Left lung (tissue), 4 donors: ENCODE measurements at regions not wholly inside any gene's neighbourhood (a gene's known extent, or its start where the extent isn't known, plus 50 kb on each side); places are given as distances from the start of the nearest gene placed in this dataset.
A peak's percentile ranks its signal among the peaks of the same experiment; 100 is the strongest.

Experiments
- ATAC-seq: fragments of 200-7000 bp; cut with Tn5 transposase; one replicate; pipeline ENCODE4 v1.9.1; 2020; ENCODE audit warnings: moderate library complexity
- DNase-seq, 4 donors: peaks; one replicate each; pipeline ENCODE4 v3.0.0-alpha.2; 2013 to 2020
- H3K27ac ChIP-seq, 2 donors: fragments of 200-600 bp; sonication (generic) in 1 of 2; one replicate each; pipeline versions ENCODE4 v1.5.0 to v1.8.0; 2020 to 2021
- H3K27me3 ChIP-seq, 2 donors: fragments of 200-600 bp; sonication (generic) in 1 of 2; one replicate each; pipeline versions ENCODE4 v1.5.0 to v1.8.0; 2020 to 2021
- H3K36me3 ChIP-seq, 2 donors: fragments of 200-600 bp; sonication (generic) in 1 of 2; one replicate each; pipeline versions ENCODE4 v1.5.0 to v1.8.0; 2020 to 2021
- H3K4me1 ChIP-seq, 2 donors: fragments of 200-600 bp; one replicate each; pipeline ENCODE4 v1.8.0; 2021
- H3K4me3 ChIP-seq, 2 donors: fragments of 200-600 bp; sonication (generic) in 1 of 2; one replicate each; pipeline versions ENCODE4 v1.5.0 to v1.8.0; 2020 to 2021; ENCODE audit warnings: mild to moderate bottlenecking in 1 of 2
- H3K9me3 ChIP-seq, 2 donors: fragments of 200-600 bp; sonication (generic) in 1 of 2; one replicate each; pipeline versions ENCODE4 v1.5.0 to v1.8.0; 2020 to 2021
- intact Hi-C, 2 donors: fragments of 100-400 bp; cut with DNase I; formaldehyde crosslinking; loops; one replicate each; pipeline versions ENCODE4 v1.11.2 to v1.14.2; 2022
- TF ChIP-seq, protein P1 (sequence below), 2 donors: fragments of 200-600 bp; sonication (generic) in 1 of 2; IDR thresholded peaks; one replicate each; pipeline versions ENCODE4 v1.5.0 to v1.8.0; 2021; ENCODE audit warnings: antibody characterized with exemption in 2 of 2
- donor health status: DM: no; HTN: yes; CAD: no.
- donor health status: DM: no; HTN: no; CAD: no.

GRCh38 chr2:65499216-65499615 is 66.8 kb upstream of the SPRED2 start:
- TF ChIP-seq, protein P1, sequence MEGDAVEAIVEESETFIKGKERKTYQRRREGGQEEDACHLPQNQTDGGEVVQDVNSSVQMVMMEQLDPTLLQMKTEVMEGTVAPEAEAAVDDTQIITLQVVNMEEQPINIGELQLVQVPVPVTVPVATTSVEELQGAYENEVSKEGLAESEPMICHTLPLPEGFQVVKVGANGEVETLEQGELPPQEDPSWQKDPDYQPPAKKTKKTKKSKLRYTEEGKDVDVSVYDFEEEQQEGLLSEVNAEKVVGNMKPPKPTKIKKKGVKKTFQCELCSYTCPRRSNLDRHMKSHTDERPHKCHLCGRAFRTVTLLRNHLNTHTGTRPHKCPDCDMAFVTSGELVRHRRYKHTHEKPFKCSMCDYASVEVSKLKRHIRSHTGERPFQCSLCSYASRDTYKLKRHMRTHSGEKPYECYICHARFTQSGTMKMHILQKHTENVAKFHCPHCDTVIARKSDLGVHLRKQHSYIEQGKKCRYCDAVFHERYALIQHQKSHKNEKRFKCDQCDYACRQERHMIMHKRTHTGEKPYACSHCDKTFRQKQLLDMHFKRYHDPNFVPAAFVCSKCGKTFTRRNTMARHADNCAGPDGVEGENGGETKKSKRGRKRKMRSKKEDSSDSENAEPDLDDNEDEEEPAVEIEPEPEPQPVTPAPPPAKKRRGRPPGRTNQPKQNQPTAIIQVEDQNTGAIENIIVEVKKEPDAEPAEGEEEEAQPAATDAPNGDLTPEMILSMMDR (IDR thresholded peaks at IDR 0.05): no peak
- Histone ChIP-seq H3K4me3 (no peak overlapping the region), H3K4me1 (no peaks in the 10 kb centered on the region), H3K36me3 (no peaks in the 10 kb centered on the region), H3K9me3 (no peaks in the 10 kb centered on the region), H3K27me3 (no peaks in the 10 kb centered on the region), H3K27ac (no peak overlapping the region)
- DNase-seq (no peak), ATAC-seq (no peak)
- intact Hi-C loops: no loop called here

- H3K27me3 ChIP-seq: no peaks in the 10 kb centered on the region
- TF ChIP-seq, protein P1 (IDR thresholded peaks at IDR 0.05): no peak
Observed at GRCh38 chr2:65498396-65498795, 66.0 kb upstream of the SPRED2 start.

DNA sequence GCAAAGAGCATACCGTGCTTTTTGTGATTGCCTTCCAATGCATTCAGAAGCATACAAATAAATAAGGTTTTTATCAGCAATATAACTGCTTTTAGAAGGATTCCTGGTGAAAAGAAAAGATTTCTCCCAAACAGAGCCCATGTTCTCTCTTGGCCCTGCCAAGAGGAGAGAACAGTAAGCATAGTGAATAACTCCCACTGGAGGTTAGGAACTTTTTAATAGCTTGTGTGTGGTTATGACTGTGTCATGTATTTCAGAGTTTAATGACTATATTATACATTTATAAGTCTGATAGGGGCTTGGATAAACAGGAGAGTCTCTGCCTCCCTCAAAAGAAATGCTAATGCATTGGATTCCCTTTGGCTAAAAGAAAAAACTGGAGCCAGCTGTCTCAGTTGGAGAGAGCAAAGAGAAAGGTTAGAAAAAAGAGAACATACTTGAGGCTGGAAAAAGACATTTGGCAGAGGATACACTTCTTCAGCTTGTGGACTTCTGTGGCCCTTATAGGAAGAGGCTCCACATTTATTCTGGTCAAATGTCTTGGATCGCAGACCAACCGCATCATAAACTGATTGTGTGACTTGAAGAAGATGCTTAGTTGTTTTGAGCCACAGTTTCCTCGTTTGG is 63.0 kb upstream of the SPRED2 start:
- H3K36me3 ChIP-seq: no peaks in the 10 kb centered on the region
- H3K27me3 ChIP-seq: no peaks in the 10 kb centered on the region
- H3K4me1 ChIP-seq: no peaks in the 10 kb centered on the region
- intact Hi-C loops: no loop called here
- H3K4me3 ChIP-seq: no peak overlapping the region
- TF ChIP-seq, protein P1 (IDR thresholded peaks at IDR 0.05): no peak
- H3K9me3 ChIP-seq: no peaks in the 10 kb centered on the region
- ATAC-seq (no peak), DNase-seq (no peak)
- H3K27ac ChIP-seq: no peak overlapping the region

More at GRCh38 chr2:65498396-65498795, 66.0 kb upstream of the SPRED2 start:
- intact Hi-C loops: no loop called here
- Histone ChIP-seq H3K9me3 (no peaks in the 10 kb centered on the region), H3K36me3 (no peaks in the 10 kb centered on the region), H3K4me3 (no peak overlapping the region), H3K4me1 (no peaks in the 10 kb centered on the region), H3K27ac (no peak overlapping the region)
- ATAC-seq: no peak
- no peak for DNase-seq

DNA sequence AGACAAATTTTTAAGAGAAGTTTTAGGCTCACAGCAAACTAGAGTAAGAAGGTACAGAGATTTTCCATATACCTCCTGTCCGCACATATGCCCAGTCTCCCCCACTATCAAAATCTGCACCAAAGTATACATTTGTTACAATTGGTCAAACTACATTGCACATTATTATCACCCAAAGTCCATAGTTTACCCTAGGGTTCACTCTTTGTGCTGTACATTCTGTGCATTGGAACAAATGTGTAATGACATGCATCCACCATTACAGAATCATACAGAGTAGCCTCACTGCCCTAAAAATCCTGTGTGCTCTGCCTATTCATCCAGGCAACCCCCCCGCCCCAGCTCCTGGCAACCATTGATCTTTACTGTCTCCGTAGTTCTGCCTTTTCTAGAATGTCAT is 61.7 kb upstream of the SPRED2 start:
- no peak for DNase-seq
- ATAC-seq: no peak
- Histone ChIP-seq H3K36me3 (no peaks in the 10 kb centered on the region), H3K27me3 (no peaks in the 10 kb centered on the region), H3K4me3 (no peak overlapping the region), H3K4me1 (no peaks in the 10 kb centered on the region), H3K27ac (no peak overlapping the region), H3K9me3 (peaks cover 0 to 6% of the 10 kb centered on the region in 2 donors)
- intact Hi-C loops: no loop called here
- TF ChIP-seq, protein P1 (IDR thresholded peaks at IDR 0.05): no peak

GRCh38 chr2:65491381-65491905 is 59.0 kb upstream of the SPRED2 start:
- ATAC-seq (no peak), DNase-seq (peak in 1 of 4 donors; percentile 10)
- no peaks in the 10 kb centered on the region for H3K36me3 ChIP-seq
- no peak overlapping the region for H3K27ac ChIP-seq
- no peak overlapping the region for H3K4me3 ChIP-seq
- H3K4me1 ChIP-seq: no peaks in the 10 kb centered on the region
- TF ChIP-seq, protein P1 (IDR thresholded peaks at IDR 0.05): no peak
- intact Hi-C loops: no loop called here
- H3K9me3 ChIP-seq: peaks cover 0 to 16% of the 10 kb centered on the region in 2 donors
- H3K27me3 ChIP-seq: no peaks in the 10 kb centered on the region
